ENCODE measurements at regions not wholly inside any gene's neighbourhood (a gene's known extent, or its start where the extent isn't known, plus 50 kb on each side); places are given as distances from the start of the nearest gene placed in this dataset.

DNA sequence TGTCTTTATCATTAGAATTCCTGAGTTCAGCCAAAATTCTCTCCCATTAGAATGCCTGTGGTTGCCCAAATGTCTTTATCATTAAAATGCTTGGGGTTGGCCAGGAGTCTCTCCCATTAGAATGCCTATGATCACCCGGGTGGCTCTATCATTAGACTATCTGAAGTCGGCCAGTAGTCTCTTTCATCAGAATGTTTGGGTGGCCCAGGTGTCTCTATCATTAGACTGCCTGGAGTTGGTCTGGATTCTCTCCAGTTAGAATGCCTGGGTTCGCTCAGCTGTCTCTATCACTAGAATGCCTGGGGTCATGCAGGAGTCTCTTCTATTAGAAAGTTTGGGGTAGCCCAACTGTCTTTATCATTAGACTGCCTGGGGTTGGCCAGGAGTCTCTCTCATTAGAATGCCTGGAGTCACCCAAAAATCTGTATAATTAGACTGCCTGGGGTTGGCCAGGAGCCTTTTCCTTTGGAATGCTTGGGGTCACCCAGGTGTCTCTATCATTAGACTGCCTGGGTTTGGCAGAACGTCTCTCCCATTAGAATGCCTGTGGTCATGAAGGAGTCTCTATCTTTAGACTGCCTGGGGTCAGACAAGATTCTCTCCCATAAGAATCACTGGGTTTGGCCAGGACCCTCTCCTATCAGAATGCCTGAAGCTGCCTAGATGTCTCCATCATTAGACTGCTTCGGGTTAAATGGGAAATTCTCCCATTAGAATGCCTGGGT, 1478.3 kb downstream of the UQCRFS1 start:
- TF ChIP-seq, protein P1, sequence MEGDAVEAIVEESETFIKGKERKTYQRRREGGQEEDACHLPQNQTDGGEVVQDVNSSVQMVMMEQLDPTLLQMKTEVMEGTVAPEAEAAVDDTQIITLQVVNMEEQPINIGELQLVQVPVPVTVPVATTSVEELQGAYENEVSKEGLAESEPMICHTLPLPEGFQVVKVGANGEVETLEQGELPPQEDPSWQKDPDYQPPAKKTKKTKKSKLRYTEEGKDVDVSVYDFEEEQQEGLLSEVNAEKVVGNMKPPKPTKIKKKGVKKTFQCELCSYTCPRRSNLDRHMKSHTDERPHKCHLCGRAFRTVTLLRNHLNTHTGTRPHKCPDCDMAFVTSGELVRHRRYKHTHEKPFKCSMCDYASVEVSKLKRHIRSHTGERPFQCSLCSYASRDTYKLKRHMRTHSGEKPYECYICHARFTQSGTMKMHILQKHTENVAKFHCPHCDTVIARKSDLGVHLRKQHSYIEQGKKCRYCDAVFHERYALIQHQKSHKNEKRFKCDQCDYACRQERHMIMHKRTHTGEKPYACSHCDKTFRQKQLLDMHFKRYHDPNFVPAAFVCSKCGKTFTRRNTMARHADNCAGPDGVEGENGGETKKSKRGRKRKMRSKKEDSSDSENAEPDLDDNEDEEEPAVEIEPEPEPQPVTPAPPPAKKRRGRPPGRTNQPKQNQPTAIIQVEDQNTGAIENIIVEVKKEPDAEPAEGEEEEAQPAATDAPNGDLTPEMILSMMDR (IDR thresholded peaks at IDR 0.05; ENCODE audit: insufficient read depth, low read length): no peak
- TF ChIP-seq, protein P2, sequence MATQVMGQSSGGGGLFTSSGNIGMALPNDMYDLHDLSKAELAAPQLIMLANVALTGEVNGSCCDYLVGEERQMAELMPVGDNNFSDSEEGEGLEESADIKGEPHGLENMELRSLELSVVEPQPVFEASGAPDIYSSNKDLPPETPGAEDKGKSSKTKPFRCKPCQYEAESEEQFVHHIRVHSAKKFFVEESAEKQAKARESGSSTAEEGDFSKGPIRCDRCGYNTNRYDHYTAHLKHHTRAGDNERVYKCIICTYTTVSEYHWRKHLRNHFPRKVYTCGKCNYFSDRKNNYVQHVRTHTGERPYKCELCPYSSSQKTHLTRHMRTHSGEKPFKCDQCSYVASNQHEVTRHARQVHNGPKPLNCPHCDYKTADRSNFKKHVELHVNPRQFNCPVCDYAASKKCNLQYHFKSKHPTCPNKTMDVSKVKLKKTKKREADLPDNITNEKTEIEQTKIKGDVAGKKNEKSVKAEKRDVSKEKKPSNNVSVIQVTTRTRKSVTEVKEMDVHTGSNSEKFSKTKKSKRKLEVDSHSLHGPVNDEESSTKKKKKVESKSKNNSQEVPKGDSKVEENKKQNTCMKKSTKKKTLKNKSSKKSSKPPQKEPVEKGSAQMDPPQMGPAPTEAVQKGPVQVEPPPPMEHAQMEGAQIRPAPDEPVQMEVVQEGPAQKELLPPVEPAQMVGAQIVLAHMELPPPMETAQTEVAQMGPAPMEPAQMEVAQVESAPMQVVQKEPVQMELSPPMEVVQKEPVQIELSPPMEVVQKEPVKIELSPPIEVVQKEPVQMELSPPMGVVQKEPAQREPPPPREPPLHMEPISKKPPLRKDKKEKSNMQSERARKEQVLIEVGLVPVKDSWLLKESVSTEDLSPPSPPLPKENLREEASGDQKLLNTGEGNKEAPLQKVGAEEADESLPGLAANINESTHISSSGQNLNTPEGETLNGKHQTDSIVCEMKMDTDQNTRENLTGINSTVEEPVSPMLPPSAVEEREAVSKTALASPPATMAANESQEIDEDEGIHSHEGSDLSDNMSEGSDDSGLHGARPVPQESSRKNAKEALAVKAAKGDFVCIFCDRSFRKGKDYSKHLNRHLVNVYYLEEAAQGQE (IDR thresholded peaks at IDR 0.05; ENCODE audit: insufficient replicate concordance, low read depth): no peak
- TF ChIP-seq POLR2AphosphoS5 (IDR thresholded peaks at IDR 0.05; ENCODE audit: low read depth): no peak
